LNCAP (cell line): ENCODE measurements at regions not wholly inside any gene's neighbourhood (a gene's known extent, or its start where the extent isn't known, plus 50 kb on each side); places are given as distances from the start of the nearest gene placed in this dataset.

Experiments used
- CTCF ChIP-seq: fragments of 450-650 bp; IDR thresholded peaks from 2 replicates; pipeline ENCODE4 v1.5.1; 2017; ENCODE audit warnings: mild to moderate bottlenecking

- no peak for TF ChIP-seq CTCF
Observed at GRCh38 chr3:127462111-127462655, 128.3 kb downstream of the TPRA1 start.

GRCh38 chr3:127461286-127461910, 129.1 kb downstream of the TPRA1 start:
- TF ChIP-seq CTCF: no peak

- TF ChIP-seq CTCF: no peak
Observed at GRCh38 chr3:127459891-127460290, 130.6 kb downstream of the TPRA1 start.

GRCh38 chr3:127458696-127459604, 131.6 kb downstream of the TPRA1 start:
- TF ChIP-seq CTCF: no peak

GRCh38 chr3:127457546-127458145, 132.9 kb downstream of the TPRA1 start:
- no peak for TF ChIP-seq CTCF

- no peak for TF ChIP-seq CTCF
Observed at GRCh38 chr3:127457094-127457475, 133.4 kb downstream of the TPRA1 start.

- TF ChIP-seq CTCF: no peak
Observed at GRCh38 chr3:127456471-127457093, 134.0 kb downstream of the TPRA1 start.
